ENCODE measurements at regions not wholly inside any gene's neighbourhood (a gene's known extent, or its start where the extent isn't known, plus 50 kb on each side); places are given as distances from the start of the nearest gene placed in this dataset.

DNA sequence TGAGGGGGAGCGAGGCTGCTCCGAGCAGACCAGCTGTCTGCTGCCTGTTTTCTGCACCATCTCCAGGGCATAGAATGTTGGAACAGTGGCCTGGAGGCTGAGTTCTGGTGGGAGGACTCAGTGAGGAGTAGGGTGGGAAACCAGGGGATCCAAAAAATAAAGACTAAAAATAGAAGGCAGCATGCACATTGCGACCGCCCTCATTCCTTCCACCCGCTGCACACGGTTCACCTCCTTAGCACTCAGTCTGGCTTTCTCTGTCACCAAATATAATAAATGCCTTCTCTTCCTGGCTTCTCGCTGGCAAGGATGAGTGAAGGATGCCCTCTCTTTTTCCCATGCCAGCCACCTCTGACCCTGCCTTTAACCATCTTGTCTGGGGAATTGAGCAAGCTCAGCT, 146.2 kb downstream of the AACS start:
- no peaks in the 10 kb centered on the region for H3K79me2 ChIP-seq (ENCODE audit: control insufficient read depth, insufficient read depth, low read length)
- RAD21 ChIA-PET (ENCODE audit: unreplicated experiment) = no interaction called here
- no peak for TF ChIP-seq ZBTB40 (IDR thresholded peaks at IDR 0.05; ENCODE audit: borderline replicate concordance)
- no peak for TF ChIP-seq IRF3 (IDR thresholded peaks at IDR 0.05)
- TF ChIP-seq, protein P1, sequence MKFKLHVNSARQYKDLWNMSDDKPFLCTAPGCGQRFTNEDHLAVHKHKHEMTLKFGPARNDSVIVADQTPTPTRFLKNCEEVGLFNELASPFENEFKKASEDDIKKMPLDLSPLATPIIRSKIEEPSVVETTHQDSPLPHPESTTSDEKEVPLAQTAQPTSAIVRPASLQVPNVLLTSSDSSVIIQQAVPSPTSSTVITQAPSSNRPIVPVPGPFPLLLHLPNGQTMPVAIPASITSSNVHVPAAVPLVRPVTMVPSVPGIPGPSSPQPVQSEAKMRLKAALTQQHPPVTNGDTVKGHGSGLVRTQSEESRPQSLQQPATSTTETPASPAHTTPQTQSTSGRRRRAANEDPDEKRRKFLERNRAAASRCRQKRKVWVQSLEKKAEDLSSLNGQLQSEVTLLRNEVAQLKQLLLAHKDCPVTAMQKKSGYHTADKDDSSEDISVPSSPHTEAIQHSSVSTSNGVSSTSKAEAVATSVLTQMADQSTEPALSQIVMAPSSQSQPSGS (IDR thresholded peaks at IDR 0.05; ENCODE audit: low read length) = no peak
- no peak for TF ChIP-seq GATAD2B (conservative IDR thresholded peaks at IDR 0.05; ENCODE audit: low read depth)
- POLR2A ChIA-PET = no interaction called here
- no peak for DNase-seq (ENCODE audit: low read depth, low spot score)
- H3K4me2 ChIP-seq (ENCODE audit: control insufficient read depth, insufficient read depth) = no peak overlapping the region
- no peaks in the 10 kb centered on the region for H3K36me3 ChIP-seq (ENCODE audit: control insufficient read depth in 2 of 2, insufficient read depth in 2 of 2, low read length in 1 of 2)
- H3K27ac ChIP-seq (ENCODE audit: control insufficient read depth, insufficient read depth) = no peak overlapping the region
- in situ Hi-C loops (cut with MboI) (no loop called here), intact Hi-C loops (cut with micrococcal nuclease; ENCODE audit: unreplicated experiment) (no loop called here)
- no peaks in the 10 kb centered on the region for H4K20me1 ChIP-seq (ENCODE audit: control insufficient read depth, insufficient read depth)
- H2AFZ ChIP-seq (ENCODE audit: control insufficient read depth, low read depth, low read length) = no peak overlapping the region
- no peaks in the 10 kb centered on the region for H3K4me1 ChIP-seq (ENCODE audit: control insufficient read depth, insufficient read depth, low read length)
- H3K9ac ChIP-seq (ENCODE audit: control insufficient read depth, insufficient read depth, low read length) = no peak overlapping the region
- no TSS peak for BruUV-seq (replicated peaks)
- H3K4me3 ChIP-seq = no peak overlapping the region
- no peak for FAIRE-seq
- SMC1A ChIA-PET (ENCODE audit: uncharacterized antibody, unreplicated experiment) = interaction anchor here (0.6 to 1.4 kb wide), 2 partner anchors 10 to 41 kb away, joined by 3 read pairs; no protein-coding TSS in a partner anchor
- H3K9me3 ChIP-seq (replicated peaks; ENCODE audit: control insufficient read depth, insufficient read depth, low read length) = no peaks in the 10 kb centered on the region
- CTCF ChIA-PET = interaction anchor here (1.5 kb wide), 1 partner anchor 9 kb away, joined by 3 read pairs; no protein-coding TSS in a partner anchor
- H3K27me3 ChIP-seq (replicated peaks in 1 of 2; ENCODE audit: control insufficient read depth in 2 of 2, insufficient read depth in 2 of 2, low read length in 1 of 2) = no peaks in the 10 kb centered on the region
- 63% methylated on average over 7 of the region's 7 CpGs for WGBS (ENCODE audit: insufficient coverage, insufficient replicate concordance, low lambda C conversion rate, missing lambda C conversion rate)
- no peak for ATAC-seq
